Activated CD4-positive, alpha-beta T cell treated with anti-CD3 and anti-CD28 coated beads, Interleukin-2, amount 10 ng/mL, durations not matched to agents 7 days and 5 days (primary cell): ENCODE measurements at regions not wholly inside any gene's neighbourhood (a gene's known extent, or its start where the extent isn't known, plus 50 kb on each side); places are given as distances from the start of the nearest gene placed in this dataset.

ENCODE experiments used
- CTCF ChIA-PET: fragments of 350-600 bp; sonication (Branson Sonifier 250); formaldehyde crosslinking; loops from one replicate; lab custom pipeline; 2021; ENCODE audit warnings: antibody characterized with exemption; lab: Charles Lee
- POLR2A ChIA-PET: fragments of 350-600 bp; sonication (Branson Sonifier 250); formaldehyde crosslinking; loops from one replicate; lab custom pipeline; 2021; ENCODE audit warnings: antibody characterized with exemption; lab: Charles Lee
- DNase-seq: peaks from one replicate; pipeline ENCODE4 v3.0.0-alpha.2; 2020
- H3K27ac Mint-ChIP-seq: one replicate; pipeline ENCODE4 v1.8.0; 2021; ENCODE audit warnings: mild to moderate bottlenecking, moderate library complexity, mixed read lengths
- H3K27me3 Mint-ChIP-seq: one replicate; pipeline ENCODE4 v1.8.0; 2021; ENCODE audit warnings: mixed read lengths
- H3K36me3 Mint-ChIP-seq: one replicate; pipeline ENCODE4 v1.8.0; 2021; ENCODE audit warnings: low read depth, mixed read lengths
- H3K4me1 Mint-ChIP-seq: one replicate; pipeline ENCODE4 v1.8.0; 2021; ENCODE audit warnings: mixed read lengths
- H3K4me3 Mint-ChIP-seq: one replicate; pipeline ENCODE4 v1.8.0; 2021; ENCODE audit warnings: mild to moderate bottlenecking, moderate library complexity, mixed read lengths
- H3K9me3 Mint-ChIP-seq: one replicate; pipeline ENCODE4 v1.8.0; 2021; ENCODE audit warnings: mixed read lengths

GRCh38 chr2:220437938-220438337, 810.5 kb downstream of the SLC4A3 start:
- Mint-ChIP-seq H3K27ac (no peak overlapping the region), H3K4me1 (no peaks in the 10 kb centered on the region), H3K9me3 (no peaks in the 10 kb centered on the region), H3K27me3 (no peaks in the 10 kb centered on the region), H3K36me3 (no peaks in the 10 kb centered on the region), H3K4me3 (no peak overlapping the region)
- no peak for DNase-seq
- POLR2A ChIA-PET = no interaction called here
- CTCF ChIA-PET = no interaction called here

DNA sequence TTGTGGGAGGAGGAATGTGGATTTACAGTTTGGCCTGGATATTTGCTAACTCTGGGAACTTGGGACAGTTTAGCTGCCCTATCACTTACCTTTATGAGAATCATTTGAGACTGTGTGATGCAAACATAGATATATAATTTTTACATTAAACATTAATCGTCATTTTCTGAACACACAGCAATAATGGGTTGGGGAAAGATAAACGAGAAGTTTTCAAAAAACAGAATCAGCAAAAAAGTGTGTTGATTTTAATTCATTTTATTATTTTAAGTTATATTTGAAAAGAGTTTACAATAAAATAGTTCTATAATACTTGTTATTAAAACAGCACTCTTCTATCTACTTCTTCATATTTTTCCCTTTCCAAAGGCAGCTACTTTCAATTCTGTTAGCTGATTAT, 813.3 kb downstream of the SLC4A3 start:
- Mint-ChIP-seq H3K27me3 (no peaks in the 10 kb centered on the region), H3K4me3 (no peak overlapping the region), H3K4me1 (no peaks in the 10 kb centered on the region), H3K27ac (no peak overlapping the region), H3K9me3 (no peaks in the 10 kb centered on the region), H3K36me3 (no peaks in the 10 kb centered on the region)
- DNase-seq = no peak
- ChIA-PET POLR2A (no interaction called here), CTCF (no interaction called here)

DNA sequence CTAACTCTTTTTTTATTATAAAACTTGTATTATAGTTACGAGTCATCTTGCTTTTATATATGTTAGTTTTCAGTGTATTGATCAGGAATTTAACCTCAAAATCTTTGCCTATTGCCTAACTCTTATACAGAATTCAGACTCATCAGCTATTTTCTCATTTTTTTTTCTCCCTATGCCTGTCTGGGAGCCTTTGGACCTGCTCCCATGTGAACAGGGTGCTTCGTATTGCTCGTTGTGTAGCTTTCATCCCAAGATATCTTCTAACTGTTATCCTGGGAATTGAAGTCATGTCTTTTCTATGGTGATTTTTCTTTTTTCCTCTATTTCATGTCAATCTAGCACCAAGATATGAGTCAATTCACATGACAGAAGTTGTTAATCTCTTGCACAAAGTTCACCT, 814.0 kb downstream of the SLC4A3 start:
- H3K27me3 Mint-ChIP-seq = no peaks in the 10 kb centered on the region
- ChIA-PET POLR2A (no interaction called here), CTCF (no interaction called here)
- DNase-seq = no peak
- H3K36me3 Mint-ChIP-seq = no peaks in the 10 kb centered on the region
- no peak overlapping the region for H3K4me3 Mint-ChIP-seq
- no peaks in the 10 kb centered on the region for H3K9me3 Mint-ChIP-seq
- H3K4me1 Mint-ChIP-seq = no peaks in the 10 kb centered on the region
- no peak overlapping the region for H3K27ac Mint-ChIP-seq

DNA sequence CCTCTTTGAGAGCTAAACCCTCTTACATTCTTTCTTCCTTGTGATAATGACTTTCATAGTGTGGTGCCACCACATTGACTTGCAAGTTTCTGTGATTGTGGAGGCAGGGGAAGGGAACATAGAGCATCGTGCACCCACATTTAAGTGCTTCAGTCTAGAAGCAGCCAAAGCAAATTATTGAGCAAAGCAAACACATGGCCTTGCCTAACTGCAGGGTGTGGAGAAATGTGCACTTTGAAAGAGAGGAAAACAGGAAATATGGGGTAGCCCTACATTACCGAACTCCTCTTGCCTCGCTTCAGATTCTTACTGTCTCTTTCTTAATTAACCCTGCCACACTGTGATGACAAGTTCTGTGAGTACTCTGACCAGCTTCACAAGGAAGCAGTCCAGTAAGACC, 814.6 kb downstream of the SLC4A3 start:
- H3K9me3 Mint-ChIP-seq = no peaks in the 10 kb centered on the region
- no peaks in the 10 kb centered on the region for H3K36me3 Mint-ChIP-seq
- no peaks in the 10 kb centered on the region for H3K27me3 Mint-ChIP-seq
- ChIA-PET CTCF (no interaction called here), POLR2A (no interaction called here)
- no peak overlapping the region for H3K4me3 Mint-ChIP-seq
- no peak overlapping the region for H3K27ac Mint-ChIP-seq
- DNase-seq = no peak
- no peaks in the 10 kb centered on the region for H3K4me1 Mint-ChIP-seq

DNA sequence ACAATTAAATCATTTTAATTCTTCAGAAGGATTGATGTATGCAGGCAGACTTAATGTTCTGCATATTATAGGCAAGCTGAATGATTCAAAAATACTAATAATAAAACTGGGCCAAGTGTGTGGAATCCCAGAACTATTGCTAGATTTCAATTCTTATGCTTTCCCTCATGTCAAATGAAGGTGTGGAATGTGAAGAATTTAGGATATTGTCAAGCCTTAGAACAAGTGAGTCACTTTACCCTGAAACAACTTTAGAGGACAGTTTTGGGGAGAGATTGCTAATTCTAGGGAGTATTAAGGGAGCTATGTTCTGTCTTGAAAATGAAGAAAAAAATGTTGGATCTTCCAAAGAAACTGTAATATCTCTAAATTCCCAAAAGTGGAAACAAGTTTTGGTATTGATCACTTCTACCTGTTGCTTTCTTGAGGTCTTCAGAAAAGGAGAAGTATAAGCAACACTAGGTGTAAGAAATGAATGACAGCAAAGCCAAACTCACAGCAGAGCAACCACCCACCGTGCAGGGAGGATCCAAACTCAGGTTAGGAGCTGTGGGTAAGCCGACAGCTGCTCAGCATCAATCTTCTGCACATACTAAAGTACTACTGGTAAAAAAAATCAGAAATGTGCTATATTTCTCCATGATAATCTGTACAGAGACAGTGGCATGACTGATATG, 818.1 kb downstream of the SLC4A3 start:
- ChIA-PET POLR2A (no interaction called here), CTCF (no interaction called here)
- H3K36me3 Mint-ChIP-seq = no peaks in the 10 kb centered on the region
- H3K9me3 Mint-ChIP-seq = no peaks in the 10 kb centered on the region
- DNase-seq = no peak
- no peaks in the 10 kb centered on the region for H3K4me1 Mint-ChIP-seq
- H3K27ac Mint-ChIP-seq = no peak overlapping the region
- H3K4me3 Mint-ChIP-seq = no peak overlapping the region
- H3K27me3 Mint-ChIP-seq = no peaks in the 10 kb centered on the region

- Mint-ChIP-seq H3K27me3 (no peaks in the 10 kb centered on the region), H3K4me1 (no peaks in the 10 kb centered on the region), H3K4me3 (no peak overlapping the region), H3K36me3 (no peaks in the 10 kb centered on the region), H3K27ac (no peak overlapping the region), H3K9me3 (no peaks in the 10 kb centered on the region)
- ChIA-PET CTCF (no interaction called here), POLR2A (no interaction called here)
- no peak for DNase-seq
These were observed 818.8 kb downstream of the SLC4A3 start for GRCh38 chr2:220446106-220446712.

GRCh38 chr2:220450846-220451245, 823.4 kb downstream of the SLC4A3 start:
- Mint-ChIP-seq H3K9me3 (no peaks in the 10 kb centered on the region), H3K36me3 (no peaks in the 10 kb centered on the region), H3K27ac (no peak overlapping the region), H3K4me3 (no peak overlapping the region), H3K27me3 (no peaks in the 10 kb centered on the region), H3K4me1 (no peaks in the 10 kb centered on the region)
- CTCF ChIA-PET = no interaction called here
- DNase-seq = no peak
- POLR2A ChIA-PET = no interaction called here

GRCh38 chr2:220451438-220451837, 824.0 kb downstream of the SLC4A3 start:
- Mint-ChIP-seq H3K4me1 (no peaks in the 10 kb centered on the region), H3K27me3 (no peaks in the 10 kb centered on the region), H3K36me3 (no peaks in the 10 kb centered on the region), H3K27ac (no peak overlapping the region), H3K9me3 (no peaks in the 10 kb centered on the region), H3K4me3 (no peak overlapping the region)
- ChIA-PET CTCF (no interaction called here), POLR2A (no interaction called here)
- DNase-seq = no peak

DNA sequence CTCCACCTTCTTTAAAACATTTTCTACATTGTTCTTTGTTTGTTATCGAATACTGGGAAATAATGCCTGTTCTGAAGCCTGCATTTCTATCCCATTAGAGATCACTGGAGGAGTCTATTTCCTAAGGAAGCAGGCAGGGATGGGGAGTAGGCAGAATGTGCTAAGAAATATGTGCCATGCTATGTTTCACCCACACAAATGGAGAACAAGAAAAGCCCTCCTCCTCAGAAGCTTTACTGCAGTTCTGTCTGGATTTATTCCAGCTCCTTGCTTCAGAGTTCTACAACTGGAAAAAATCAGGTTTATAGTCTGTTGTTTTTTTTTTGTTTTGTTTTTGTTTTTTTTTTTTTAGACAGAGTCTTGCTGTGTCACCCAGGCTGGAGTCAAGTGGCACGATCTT, 825.1 kb downstream of the SLC4A3 start:
- no peaks in the 10 kb centered on the region for H3K27me3 Mint-ChIP-seq
- no peaks in the 10 kb centered on the region for H3K36me3 Mint-ChIP-seq
- ChIA-PET POLR2A (no interaction called here), CTCF (no interaction called here)
- no peak overlapping the region for H3K4me3 Mint-ChIP-seq
- no peaks in the 10 kb centered on the region for H3K4me1 Mint-ChIP-seq
- no peaks in the 10 kb centered on the region for H3K9me3 Mint-ChIP-seq
- no peak for DNase-seq
- H3K27ac Mint-ChIP-seq = no peak overlapping the region

- DNase-seq = no peak
- no peaks in the 10 kb centered on the region for H3K36me3 Mint-ChIP-seq
- POLR2A ChIA-PET = no interaction called here
- no peaks in the 10 kb centered on the region for H3K4me1 Mint-ChIP-seq
- H3K9me3 Mint-ChIP-seq = no peaks in the 10 kb centered on the region
- H3K27me3 Mint-ChIP-seq = no peaks in the 10 kb centered on the region
- H3K4me3 Mint-ChIP-seq = no peak overlapping the region
- H3K27ac Mint-ChIP-seq = no peak overlapping the region
- CTCF ChIA-PET = interaction anchor here (0.6 kb wide), 1 partner anchor 304 kb away, joined by 5 read pairs; no protein-coding TSS in a partner anchor
These were observed 828.0 kb downstream of the SLC4A3 start for GRCh38 chr2:220455351-220455990.

DNA sequence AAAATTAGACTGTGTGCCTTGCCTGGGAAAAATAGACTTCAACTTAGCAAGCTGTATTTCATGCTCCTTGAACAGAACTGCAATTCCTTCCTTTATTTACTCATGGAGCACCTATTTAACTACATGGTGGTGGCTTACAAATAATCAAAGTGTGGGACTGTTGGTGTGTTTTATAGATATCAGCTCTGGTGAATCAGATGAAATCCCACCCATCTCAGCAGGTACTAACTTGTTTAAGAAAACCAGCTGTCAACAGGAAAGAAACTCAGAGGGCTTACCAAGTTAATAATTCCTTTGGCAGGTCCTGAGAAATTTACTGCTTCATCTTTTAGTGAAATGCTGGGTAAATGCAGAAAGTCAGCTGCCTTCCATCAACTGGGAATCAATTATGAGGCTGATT, 830.6 kb downstream of the SLC4A3 start:
- Mint-ChIP-seq H3K4me1 (no peaks in the 10 kb centered on the region), H3K27me3 (no peaks in the 10 kb centered on the region), H3K9me3 (no peaks in the 10 kb centered on the region), H3K4me3 (no peak overlapping the region), H3K27ac (no peak overlapping the region), H3K36me3 (no peaks in the 10 kb centered on the region)
- CTCF ChIA-PET = no interaction called here
- DNase-seq = no peak
- POLR2A ChIA-PET = no interaction called here

- DNase-seq = no peak
- no peaks in the 10 kb centered on the region for H3K4me1 Mint-ChIP-seq
- no peaks in the 10 kb centered on the region for H3K27me3 Mint-ChIP-seq
- H3K9me3 Mint-ChIP-seq = no peaks in the 10 kb centered on the region
- no peak overlapping the region for H3K4me3 Mint-ChIP-seq
- H3K36me3 Mint-ChIP-seq = no peaks in the 10 kb centered on the region
- CTCF ChIA-PET = no interaction called here
- POLR2A ChIA-PET = no interaction called here
- no peak overlapping the region for H3K27ac Mint-ChIP-seq
These were observed 833.0 kb downstream of the SLC4A3 start for GRCh38 chr2:220460257-220460985.

GRCh38 chr2:220463876-220464275, 836.4 kb downstream of the SLC4A3 start:
- Mint-ChIP-seq H3K27me3 (no peaks in the 10 kb centered on the region), H3K4me3 (no peak overlapping the region), H3K36me3 (no peaks in the 10 kb centered on the region), H3K27ac (no peak overlapping the region), H3K4me1 (no peaks in the 10 kb centered on the region), H3K9me3 (no peaks in the 10 kb centered on the region)
- POLR2A ChIA-PET = no interaction called here
- CTCF ChIA-PET = no interaction called here
- no peak for DNase-seq
